ENCODE measurements at regions not wholly inside any gene's neighbourhood (a gene's known extent, or its start where the extent isn't known, plus 50 kb on each side); places are given as distances from the start of the nearest gene placed in this dataset.

DNA sequence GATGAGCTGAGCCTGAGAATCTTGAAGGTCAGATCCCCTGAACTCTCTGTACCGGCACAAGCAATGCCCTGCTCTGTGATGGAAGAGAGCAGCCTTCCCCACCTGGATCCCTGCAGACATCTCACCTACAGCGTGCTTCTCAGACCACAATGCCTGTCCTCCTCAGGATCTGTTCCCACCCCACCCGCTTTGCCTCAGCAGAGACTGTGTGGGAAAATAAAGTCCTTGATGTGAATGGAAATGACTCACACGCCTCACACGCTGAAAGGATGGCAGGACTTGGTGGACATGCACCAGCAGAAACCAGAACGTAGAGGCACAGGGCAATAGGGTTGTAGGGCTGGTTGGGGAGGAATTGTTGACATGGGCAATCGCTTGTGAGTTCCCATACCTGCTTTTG lies 117.9 kb upstream of the POU3F3 start:
- no peak overlapping the region for H3K4me3 ChIP-seq (ENCODE audit: low read depth, low read length)
- DNase-seq (ENCODE audit: low read depth) = no peak
- in situ Hi-C loops (cut with HindIII; ENCODE audit: low sequenced_read_pairs) = no loop called here
- TF ChIP-seq, protein P1, sequence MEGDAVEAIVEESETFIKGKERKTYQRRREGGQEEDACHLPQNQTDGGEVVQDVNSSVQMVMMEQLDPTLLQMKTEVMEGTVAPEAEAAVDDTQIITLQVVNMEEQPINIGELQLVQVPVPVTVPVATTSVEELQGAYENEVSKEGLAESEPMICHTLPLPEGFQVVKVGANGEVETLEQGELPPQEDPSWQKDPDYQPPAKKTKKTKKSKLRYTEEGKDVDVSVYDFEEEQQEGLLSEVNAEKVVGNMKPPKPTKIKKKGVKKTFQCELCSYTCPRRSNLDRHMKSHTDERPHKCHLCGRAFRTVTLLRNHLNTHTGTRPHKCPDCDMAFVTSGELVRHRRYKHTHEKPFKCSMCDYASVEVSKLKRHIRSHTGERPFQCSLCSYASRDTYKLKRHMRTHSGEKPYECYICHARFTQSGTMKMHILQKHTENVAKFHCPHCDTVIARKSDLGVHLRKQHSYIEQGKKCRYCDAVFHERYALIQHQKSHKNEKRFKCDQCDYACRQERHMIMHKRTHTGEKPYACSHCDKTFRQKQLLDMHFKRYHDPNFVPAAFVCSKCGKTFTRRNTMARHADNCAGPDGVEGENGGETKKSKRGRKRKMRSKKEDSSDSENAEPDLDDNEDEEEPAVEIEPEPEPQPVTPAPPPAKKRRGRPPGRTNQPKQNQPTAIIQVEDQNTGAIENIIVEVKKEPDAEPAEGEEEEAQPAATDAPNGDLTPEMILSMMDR (IDR thresholded peaks at IDR 0.05; ENCODE audit: low read depth, low read length, missing control alignments) = no peak

DNA sequence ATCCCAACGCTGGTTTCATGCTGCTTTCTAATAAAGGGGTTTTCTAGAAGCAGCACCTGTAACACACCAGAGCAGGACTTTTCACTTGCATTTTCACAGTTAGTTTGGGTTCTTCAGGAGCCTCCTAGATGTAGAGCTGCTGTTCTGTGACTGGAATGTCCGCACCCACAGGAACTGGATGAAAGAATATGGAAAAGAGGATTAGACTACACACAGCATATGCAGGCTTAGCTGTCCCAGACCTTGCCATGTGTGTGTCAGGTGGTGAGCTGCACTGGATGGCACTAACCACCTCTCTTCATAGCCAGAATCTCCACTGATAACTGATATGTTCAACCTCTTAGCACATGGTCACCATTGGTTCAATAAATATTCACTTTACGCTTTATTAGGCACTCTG lies 112.1 kb upstream of the POU3F3 start:
- DNase-seq (ENCODE audit: low read depth) = no peak
- no peak overlapping the region for H3K4me3 ChIP-seq (ENCODE audit: low read depth, low read length)
- in situ Hi-C loops (cut with HindIII; ENCODE audit: low sequenced_read_pairs) = no loop called here
- TF ChIP-seq, protein P1 (IDR thresholded peaks at IDR 0.05; ENCODE audit: low read depth, low read length, missing control alignments) = no peak

DNA sequence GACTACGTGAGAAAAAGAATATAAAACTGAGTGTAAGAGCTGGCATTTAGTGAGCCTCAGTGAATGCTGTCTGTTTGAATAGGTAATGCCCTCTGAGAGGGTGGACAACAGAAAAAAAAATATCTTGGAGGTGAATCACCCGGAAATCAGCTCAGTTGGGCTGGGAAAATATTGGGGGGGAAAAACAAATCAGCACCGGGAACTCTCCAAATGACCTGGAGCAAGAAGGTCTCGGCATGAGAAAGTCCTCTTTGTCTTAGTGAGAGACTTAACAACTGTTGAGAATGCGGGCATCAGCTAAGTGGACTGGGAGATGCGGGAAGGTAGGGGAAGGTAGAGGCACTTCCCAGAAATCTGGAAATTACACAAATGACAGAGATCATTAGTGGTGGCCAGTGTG lies 109.4 kb upstream of the POU3F3 start:
- in situ Hi-C loops (cut with HindIII; ENCODE audit: low sequenced_read_pairs) = no loop called here
- TF ChIP-seq, protein P1 (IDR thresholded peaks at IDR 0.05; ENCODE audit: low read depth, low read length, missing control alignments) = no peak

DNA sequence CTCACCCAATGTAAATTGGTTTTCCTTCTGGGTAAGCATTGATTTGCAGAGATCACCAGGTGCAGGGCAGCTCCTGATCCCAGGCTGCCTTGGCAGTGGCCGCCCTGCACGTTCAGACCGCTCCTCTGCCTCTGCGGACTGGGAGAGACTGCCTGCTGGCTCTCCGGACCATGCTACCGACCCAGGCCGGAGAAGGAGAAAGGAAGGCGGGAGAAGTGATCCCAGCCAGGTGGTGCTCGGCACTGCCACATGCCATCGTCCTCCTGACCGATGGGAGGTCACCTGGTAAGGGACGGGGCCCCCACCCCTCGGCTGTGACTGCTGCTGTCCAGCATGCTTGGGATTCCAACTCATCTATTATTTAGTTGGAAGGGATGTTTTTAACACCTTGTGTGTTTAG lies 108.1 kb upstream of the POU3F3 start:
- TF ChIP-seq, protein P1 (IDR thresholded peaks at IDR 0.05; ENCODE audit: low read depth, low read length, missing control alignments) = no peak
- in situ Hi-C loops (cut with HindIII; ENCODE audit: low sequenced_read_pairs) = no loop called here

More for the DNA sequence above, 109.4 kb upstream of the POU3F3 start:
- no peak overlapping the region for H3K4me3 ChIP-seq (ENCODE audit: low read depth, low read length)
- DNase-seq (ENCODE audit: low read depth) = no peak

DNA sequence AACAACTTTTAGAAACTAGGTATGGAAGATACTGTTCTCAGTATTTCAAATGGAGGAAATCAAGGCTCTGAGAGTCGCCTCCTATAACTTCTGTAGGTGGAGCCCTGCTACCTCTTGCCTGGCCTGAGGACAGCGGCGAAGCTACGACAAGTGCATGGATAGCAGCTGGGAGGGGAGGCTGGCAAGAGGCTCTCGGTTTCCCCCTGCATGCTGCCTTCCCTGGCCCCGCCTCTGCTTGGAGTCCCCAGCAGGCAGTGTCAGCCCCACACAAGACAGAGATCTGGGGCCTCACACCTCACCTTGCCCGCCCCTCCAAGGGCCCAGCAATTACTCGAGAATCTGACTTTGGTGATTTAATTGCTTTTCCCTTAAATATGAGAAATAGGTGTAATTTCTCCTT lies 107.6 kb upstream of the POU3F3 start:
- no peak for DNase-seq (ENCODE audit: low read depth)
- in situ Hi-C loops (cut with HindIII; ENCODE audit: low sequenced_read_pairs) = no loop called here
- TF ChIP-seq, protein P1 (IDR thresholded peaks at IDR 0.05; ENCODE audit: low read depth, low read length, missing control alignments) = no peak
- no peak overlapping the region for H3K4me3 ChIP-seq (ENCODE audit: low read depth, low read length)

More for the DNA sequence above, 108.1 kb upstream of the POU3F3 start:
- DNase-seq (ENCODE audit: low read depth) = no peak
- no peak overlapping the region for H3K4me3 ChIP-seq (ENCODE audit: low read depth, low read length)

DNA sequence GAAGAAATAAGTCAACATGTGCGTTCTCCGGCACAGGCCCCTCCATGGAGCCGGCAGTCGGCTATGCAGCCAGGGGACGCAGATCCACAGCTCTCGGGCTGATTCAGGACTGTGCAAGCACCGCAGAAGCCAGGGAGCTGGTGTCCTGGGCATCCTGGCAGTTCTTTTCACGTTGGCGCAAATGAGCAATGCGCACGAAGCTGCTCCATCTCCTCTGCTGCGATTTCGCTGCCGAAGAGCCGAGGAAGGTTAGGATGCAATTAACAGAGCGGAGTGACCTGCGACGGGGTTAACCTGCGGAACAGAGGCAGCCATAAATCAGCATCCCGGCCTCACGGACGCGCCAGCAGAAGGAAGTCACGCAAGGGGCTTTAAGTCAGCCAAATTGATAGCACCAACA lies 107.1 kb upstream of the POU3F3 start:
- TF ChIP-seq, protein P1 (IDR thresholded peaks at IDR 0.05; ENCODE audit: low read depth, low read length, missing control alignments) = no peak
- in situ Hi-C loops (cut with HindIII; ENCODE audit: low sequenced_read_pairs) = no loop called here
- no peak overlapping the region for H3K4me3 ChIP-seq (ENCODE audit: low read depth, low read length)
- DNase-seq (ENCODE audit: low read depth) = no peak

Measured in astrocyte of the cerebellum (primary cell).